Lower leg skin (tissue), 4 donors: ENCODE measurements at regions not wholly inside any gene's neighbourhood (a gene's known extent, or its start where the extent isn't known, plus 50 kb on each side); places are given as distances from the start of the nearest gene placed in this dataset.

Experiments
- DNase-seq, 2 donors: peaks; one replicate each; pipeline ENCODE4 v3.0.0-alpha.2; 2019; ENCODE audit warnings: low spot score in 2 of 2
- H3K4me3 ChIP-seq: fragments of 200-600 bp; sonication (generic); 2 replicates; pipeline ENCODE4 v1.5.1; 2017; ENCODE audit warnings: mild to moderate bottlenecking, low read depth; ENCODE audit not compliant: poor library complexity, severe bottlenecking
- POLR2A ChIP-seq, 2 donors: fragments of 450-650 bp; IDR thresholded peaks; one replicate each; pipeline ENCODE4 v1.6.1; 2016 to 2017; ENCODE audit warnings: antibody characterized with exemption in 2 of 2, mild to moderate bottlenecking in 1 of 2, moderate library complexity in 1 of 2
- WGBS, 2 donors: methylation state at CpG; one replicate each; pipeline ENCODE4 v1.1.5; 2018; 5-methylcytosine and 5-hydroxymethylcytosine counted together
- intact Hi-C: fragments of 100-400 bp; cut with DNase I; formaldehyde crosslinking; loops from one replicate; pipeline ENCODE4 v1.15.0; 2023; ENCODE audit warnings: low total_unique reads
- TF ChIP-seq, protein P1 (sequence below), 3 donors: fragments of 450-650 bp; IDR thresholded peaks; one replicate each; pipeline ENCODE4 v1.5.1; 2016; ENCODE audit warnings: antibody characterized with exemption in 3 of 3, mild to moderate bottlenecking in 3 of 3, moderate library complexity in 2 of 3

DNA sequence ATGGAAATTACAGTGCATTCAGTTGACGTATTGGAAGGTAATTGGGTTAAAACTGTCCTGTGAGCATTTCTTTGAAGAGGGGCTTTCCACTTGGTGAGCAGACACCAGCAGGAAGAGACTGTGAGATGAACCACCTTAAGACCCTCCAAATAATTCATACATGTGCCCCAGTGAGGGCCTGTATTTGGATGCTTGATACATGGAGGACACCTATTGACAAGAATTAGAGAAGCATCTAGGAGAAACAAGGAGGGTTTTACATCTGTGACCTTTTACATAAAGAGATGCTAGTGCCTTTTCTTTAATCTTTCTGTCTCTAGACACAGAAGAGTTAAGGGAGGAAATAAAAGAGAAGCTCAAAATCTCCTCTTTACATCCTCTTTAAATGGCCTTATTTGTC is 1115.3 kb upstream of the IGFBP7 start:
- no peak for TF ChIP-seq POLR2A (IDR thresholded peaks at IDR 0.05)
- TF ChIP-seq, protein P1, sequence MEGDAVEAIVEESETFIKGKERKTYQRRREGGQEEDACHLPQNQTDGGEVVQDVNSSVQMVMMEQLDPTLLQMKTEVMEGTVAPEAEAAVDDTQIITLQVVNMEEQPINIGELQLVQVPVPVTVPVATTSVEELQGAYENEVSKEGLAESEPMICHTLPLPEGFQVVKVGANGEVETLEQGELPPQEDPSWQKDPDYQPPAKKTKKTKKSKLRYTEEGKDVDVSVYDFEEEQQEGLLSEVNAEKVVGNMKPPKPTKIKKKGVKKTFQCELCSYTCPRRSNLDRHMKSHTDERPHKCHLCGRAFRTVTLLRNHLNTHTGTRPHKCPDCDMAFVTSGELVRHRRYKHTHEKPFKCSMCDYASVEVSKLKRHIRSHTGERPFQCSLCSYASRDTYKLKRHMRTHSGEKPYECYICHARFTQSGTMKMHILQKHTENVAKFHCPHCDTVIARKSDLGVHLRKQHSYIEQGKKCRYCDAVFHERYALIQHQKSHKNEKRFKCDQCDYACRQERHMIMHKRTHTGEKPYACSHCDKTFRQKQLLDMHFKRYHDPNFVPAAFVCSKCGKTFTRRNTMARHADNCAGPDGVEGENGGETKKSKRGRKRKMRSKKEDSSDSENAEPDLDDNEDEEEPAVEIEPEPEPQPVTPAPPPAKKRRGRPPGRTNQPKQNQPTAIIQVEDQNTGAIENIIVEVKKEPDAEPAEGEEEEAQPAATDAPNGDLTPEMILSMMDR (IDR thresholded peaks at IDR 0.05), result no peak
- intact Hi-C loops, result no loop called here

DNA sequence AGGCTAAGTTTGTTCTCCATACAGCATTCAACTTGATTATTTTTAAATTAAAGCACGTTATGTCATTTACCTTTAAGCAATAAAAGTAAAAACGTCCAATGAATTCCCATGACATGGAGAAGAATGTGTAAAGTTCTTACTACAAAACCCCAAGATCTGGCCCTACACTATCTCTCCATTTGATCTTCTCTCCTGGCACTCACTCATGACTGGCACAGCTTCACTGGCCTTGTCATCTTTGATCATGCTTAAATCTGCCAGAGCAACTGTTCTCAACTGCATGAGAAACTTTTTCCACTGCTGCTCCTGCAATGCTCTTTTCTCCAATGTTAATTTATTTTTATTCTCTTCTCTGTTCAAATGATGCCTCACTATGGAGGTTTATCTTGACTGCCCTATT is 1109.0 kb upstream of the IGFBP7 start:
- intact Hi-C loops, result no loop called here
- H3K4me3 ChIP-seq, result no peak overlapping the region
- WGBS, 2 donors, result 45 to 50% methylated on average over 2 of the region's 2 CpGs
- TF ChIP-seq POLR2A (IDR thresholded peaks at IDR 0.05), result no peak
- TF ChIP-seq, protein P1 (IDR thresholded peaks at IDR 0.05), result no peak
- DNase-seq, result no peak

More for the DNA sequence above, 1115.3 kb upstream of the IGFBP7 start:
- H3K4me3 ChIP-seq, result no peak overlapping the region
- 88 to 89% methylated on average over 1 of the region's 1 CpG for WGBS, 2 donors
- DNase-seq, result no peak

DNA sequence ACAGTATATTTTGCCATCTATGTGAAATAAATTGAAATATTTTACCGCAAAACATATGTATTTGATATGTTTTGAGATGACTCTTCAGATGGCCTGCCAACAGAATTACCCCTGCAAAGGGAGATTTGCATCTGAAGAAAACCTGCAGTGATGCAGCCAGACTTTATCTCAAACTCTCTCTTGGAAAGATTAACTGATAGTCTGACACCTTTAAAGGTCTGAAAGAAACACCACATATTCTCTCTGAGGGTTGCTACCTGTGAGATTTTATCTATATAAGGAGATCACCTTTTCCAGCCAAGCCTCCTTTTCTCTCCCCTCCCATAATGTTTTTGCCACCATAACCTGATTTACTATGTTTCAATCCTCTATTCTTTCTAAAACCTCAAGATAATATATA is 1106.3 kb upstream of the IGFBP7 start:
- intact Hi-C loops, result no loop called here
- 63 to 70% methylated on average over 1 of the region's 1 CpG for WGBS, 2 donors
- no peak overlapping the region for H3K4me3 ChIP-seq
- TF ChIP-seq, protein P1 (IDR thresholded peaks at IDR 0.05), result no peak
- no peak for TF ChIP-seq POLR2A (IDR thresholded peaks at IDR 0.05)
- DNase-seq, result no peak

DNA sequence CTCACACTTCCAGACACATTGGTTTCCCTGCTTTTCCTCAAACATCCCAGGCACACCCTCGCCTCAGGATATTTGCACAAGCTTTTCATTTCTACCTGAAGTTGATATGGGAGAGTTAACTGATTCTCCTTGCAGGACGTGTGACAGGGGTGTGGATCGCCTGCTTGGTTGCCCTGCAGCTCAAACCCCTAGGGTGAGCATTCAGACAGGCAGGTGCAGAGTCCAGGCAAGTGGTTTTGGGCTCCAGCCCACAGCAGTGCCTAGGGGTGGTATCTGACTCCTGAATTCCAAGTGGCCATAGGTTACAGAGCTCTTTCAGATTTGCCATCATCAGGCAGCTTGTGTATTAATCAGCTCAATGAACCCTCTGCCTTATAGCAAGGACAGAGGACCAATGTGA is 1104.2 kb upstream of the IGFBP7 start:
- 49 to 62% methylated on average over 3 of the region's 3 CpGs for WGBS, 2 donors
- no peak for DNase-seq
- intact Hi-C loops, result no loop called here
- H3K4me3 ChIP-seq, result peak overlapping the region; percentile 3
- TF ChIP-seq, protein P1 (IDR thresholded peaks at IDR 0.05), result no peak
- TF ChIP-seq POLR2A (IDR thresholded peaks at IDR 0.05), result no peak

DNA sequence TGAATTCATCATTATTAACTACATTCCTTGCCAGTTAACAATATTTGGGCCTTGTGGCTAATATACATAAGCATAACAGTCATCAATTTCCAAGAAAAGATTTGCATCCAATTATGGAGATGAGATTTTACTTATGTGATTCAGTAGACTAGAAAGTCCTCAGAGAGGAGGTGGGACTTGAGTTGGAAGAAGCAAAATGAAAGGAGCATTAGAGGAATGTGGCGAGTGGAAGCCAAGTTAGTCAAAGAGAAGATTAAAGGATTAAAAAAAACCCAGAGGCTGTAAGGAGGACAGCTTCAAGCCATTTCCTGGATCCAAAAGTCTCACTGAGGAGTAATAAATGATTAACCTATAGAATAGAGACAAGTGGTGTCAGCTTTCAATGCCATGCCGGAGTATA is 1099.4 kb upstream of the IGFBP7 start:
- intact Hi-C loops, result no loop called here
- WGBS, 2 donors, result 38 to 53% methylated on average over 2 of the region's 2 CpGs
- DNase-seq, result no peak
- H3K4me3 ChIP-seq, result no peak overlapping the region
- no peak for TF ChIP-seq POLR2A (IDR thresholded peaks at IDR 0.05)

DNA sequence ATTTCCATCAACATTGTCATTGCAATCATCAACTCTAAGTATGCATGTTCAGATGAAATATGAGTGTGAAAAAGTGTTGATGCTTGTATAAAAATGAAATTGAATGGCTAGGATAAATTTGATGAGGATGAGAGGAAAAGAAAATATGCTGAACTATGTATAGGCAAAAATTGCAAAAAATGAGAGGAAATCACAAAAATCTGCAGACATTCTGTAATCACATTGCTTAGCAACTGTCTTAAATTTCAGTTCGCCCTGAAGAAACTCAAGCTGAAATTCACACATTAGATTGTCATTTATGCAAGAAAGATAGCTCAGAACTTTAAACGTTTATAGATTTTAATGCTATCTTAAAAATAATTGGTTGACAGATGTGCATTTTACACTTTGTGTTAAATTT is 1098.8 kb upstream of the IGFBP7 start:
- DNase-seq, result no peak
- TF ChIP-seq POLR2A (IDR thresholded peaks at IDR 0.05), result no peak
- TF ChIP-seq, protein P1 (IDR thresholded peaks at IDR 0.05), result no peak
- intact Hi-C loops, result no loop called here
- 69% methylated on average over 2 of the region's 2 CpGs for WGBS, 2 donors
- H3K4me3 ChIP-seq, result no peak overlapping the region
